ENCODE measurements at regions not wholly inside any gene's neighbourhood (a gene's known extent, or its start where the extent isn't known, plus 50 kb on each side); places are given as distances from the start of the nearest gene placed in this dataset.

- FAIRE-seq (no peak), DNase-seq (ENCODE audit: insufficient read length, low spot score) (no peak)
- TF ChIP-seq, protein P1, sequence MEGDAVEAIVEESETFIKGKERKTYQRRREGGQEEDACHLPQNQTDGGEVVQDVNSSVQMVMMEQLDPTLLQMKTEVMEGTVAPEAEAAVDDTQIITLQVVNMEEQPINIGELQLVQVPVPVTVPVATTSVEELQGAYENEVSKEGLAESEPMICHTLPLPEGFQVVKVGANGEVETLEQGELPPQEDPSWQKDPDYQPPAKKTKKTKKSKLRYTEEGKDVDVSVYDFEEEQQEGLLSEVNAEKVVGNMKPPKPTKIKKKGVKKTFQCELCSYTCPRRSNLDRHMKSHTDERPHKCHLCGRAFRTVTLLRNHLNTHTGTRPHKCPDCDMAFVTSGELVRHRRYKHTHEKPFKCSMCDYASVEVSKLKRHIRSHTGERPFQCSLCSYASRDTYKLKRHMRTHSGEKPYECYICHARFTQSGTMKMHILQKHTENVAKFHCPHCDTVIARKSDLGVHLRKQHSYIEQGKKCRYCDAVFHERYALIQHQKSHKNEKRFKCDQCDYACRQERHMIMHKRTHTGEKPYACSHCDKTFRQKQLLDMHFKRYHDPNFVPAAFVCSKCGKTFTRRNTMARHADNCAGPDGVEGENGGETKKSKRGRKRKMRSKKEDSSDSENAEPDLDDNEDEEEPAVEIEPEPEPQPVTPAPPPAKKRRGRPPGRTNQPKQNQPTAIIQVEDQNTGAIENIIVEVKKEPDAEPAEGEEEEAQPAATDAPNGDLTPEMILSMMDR (IDR thresholded peaks at IDR 0.05; ENCODE audit: insufficient read depth, missing control alignments): no peak
Measured at GRCh38 chr13:40236566-40237168, 429.8 kb downstream of the FOXO1 start.

- TF ChIP-seq, protein P1 (IDR thresholded peaks at IDR 0.05; ENCODE audit: insufficient read depth, missing control alignments): no peak
- FAIRE-seq: no peak
- no peak for DNase-seq (ENCODE audit: insufficient read length, low spot score)
Measured at GRCh38 chr13:40238761-40239160, 427.7 kb downstream of the FOXO1 start.

DNA sequence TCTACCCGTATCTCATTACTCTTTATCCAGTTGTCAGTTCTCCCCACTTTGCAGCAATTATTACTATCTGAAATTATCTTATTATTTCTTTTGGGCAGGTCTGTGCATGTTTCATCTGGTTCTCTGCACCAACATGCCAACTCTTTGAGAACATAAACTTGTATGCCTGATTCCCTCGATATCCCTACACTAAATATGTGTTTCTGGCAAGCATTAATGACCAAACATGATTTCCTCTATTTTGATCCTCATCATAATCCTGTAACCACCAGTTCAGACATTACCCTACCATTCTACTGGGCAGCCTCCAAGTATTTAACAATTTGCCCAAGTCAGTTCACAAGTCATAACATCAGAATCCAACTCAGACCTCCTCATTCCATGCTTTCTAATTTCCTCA is 426.1 kb downstream of the FOXO1 start:
- DNase-seq (ENCODE audit: insufficient read length, low spot score) (no peak), FAIRE-seq (no peak)
- TF ChIP-seq, protein P1 (IDR thresholded peaks at IDR 0.05; ENCODE audit: insufficient read depth, missing control alignments): no peak

DNA sequence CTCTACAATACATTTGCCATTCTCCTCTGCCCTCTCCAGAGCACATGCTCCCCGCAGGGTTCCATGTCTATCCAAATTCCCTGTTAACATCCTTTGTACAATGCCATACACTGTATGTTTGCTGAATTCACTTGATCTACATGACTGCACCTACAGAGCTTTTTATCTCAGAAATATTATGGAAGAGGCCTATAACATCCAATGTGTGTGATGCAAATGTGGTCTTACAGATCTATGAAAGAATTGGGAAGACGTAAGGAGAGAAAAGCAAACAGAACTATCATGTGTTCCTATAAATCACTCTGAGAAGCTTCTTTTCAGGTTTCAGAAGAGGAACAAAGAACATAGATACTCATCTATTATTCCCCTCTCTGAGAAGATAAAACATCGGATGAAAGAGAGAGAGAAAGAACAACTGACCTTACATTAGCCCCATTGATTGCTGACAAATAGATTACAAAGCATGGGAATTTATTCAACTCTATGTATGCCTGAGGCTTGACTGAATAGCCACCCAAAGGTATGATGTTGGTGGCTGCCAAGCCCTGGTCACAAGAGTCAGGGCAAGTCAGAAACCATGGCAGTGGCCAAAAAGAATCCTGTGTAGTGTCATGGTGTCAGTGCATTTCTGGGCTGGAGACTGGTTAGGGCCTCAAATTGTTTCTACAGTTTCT is 425.2 kb downstream of the FOXO1 start:
- DNase-seq (ENCODE audit: insufficient read length, low spot score) (no peak), FAIRE-seq (no peak)
- TF ChIP-seq, protein P1 (IDR thresholded peaks at IDR 0.05; ENCODE audit: insufficient read depth, missing control alignments): no peak

GRCh38 chr13:40243047-40243446 is 423.4 kb downstream of the FOXO1 start:
- DNase-seq (ENCODE audit: insufficient read length, low spot score) (no peak), FAIRE-seq (no peak)
- TF ChIP-seq, protein P1 (IDR thresholded peaks at IDR 0.05; ENCODE audit: insufficient read depth, missing control alignments): no peak

- DNase-seq (ENCODE audit: insufficient read length, low spot score): no peak
- FAIRE-seq: no peak
- TF ChIP-seq, protein P1 (IDR thresholded peaks at IDR 0.05; ENCODE audit: insufficient read depth, missing control alignments): no peak
Measured at GRCh38 chr13:40243982-40244381, 422.5 kb downstream of the FOXO1 start.

DNA sequence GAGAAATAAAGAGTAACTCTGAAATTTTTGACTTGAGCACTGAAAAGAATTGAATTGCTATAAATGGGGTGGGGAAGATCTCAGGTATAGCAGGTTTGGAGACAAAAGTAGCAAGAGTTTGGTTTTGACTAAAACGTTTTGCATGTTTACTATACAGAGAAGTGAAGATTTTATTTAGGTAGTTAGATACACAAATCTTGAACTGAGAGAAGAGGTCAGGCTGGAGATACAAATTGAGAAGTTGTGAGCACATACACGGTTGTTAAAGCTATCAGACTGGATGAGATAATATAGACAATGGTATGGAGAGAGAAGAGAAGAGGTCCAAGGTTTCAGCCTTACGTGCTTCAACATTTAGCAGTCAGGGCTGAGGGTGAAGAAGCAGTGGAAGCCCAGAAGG is 420.9 kb downstream of the FOXO1 start:
- no peak for DNase-seq (ENCODE audit: insufficient read length, low spot score)
- FAIRE-seq: no peak
- TF ChIP-seq, protein P1 (IDR thresholded peaks at IDR 0.05; ENCODE audit: insufficient read depth, missing control alignments): no peak

Measured in D721Med (cell line).